D721Med (cell line): ENCODE measurements at regions not wholly inside any gene's neighbourhood (a gene's known extent, or its start where the extent isn't known, plus 50 kb on each side); places are given as distances from the start of the nearest gene placed in this dataset.
"Not testable (repeated sequence)": the region's sequence is repeated elsewhere in the genome, so short reads cannot be mapped to it uniquely, and the experiment has no call there.

Experiments
- DNase-seq: peaks from one replicate; pipeline ENCODE4 v3.0.0; 2011; ENCODE audit warnings: low spot score; ENCODE audit not compliant: insufficient read length
- FAIRE-seq: peaks from 2 replicates; lab custom pipeline; 2011; peaks lifted over from hg19 to GRCh38; lab: Jason Lieb, UNC
- TF ChIP-seq, protein P1 (sequence below): IDR thresholded peaks from 2 replicates; pipeline ENCODE4 v1.5.1; 2012; ENCODE audit warnings: mild to moderate bottlenecking, control low read depth; ENCODE audit not compliant: insufficient read depth; ENCODE audit errors: missing control alignments

DNA sequence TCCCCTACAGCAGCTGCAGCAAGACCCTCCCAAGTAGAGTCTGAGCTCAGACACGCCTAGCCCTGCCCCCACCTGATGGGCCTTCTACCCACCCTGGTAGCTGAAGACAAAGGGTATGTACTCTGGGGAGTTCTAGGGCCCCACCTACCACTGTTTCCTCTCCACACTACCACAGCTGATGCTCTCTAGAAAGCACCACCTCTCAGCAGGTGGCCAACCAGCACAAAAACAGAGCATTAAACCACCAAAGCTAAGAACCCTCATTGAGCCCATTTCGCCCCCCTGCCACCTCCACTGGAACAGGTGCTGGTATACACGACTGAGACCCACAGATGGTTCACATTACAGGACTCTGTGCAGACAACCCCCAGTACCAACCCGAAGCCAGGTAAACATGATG lies 258.9 kb downstream of the SETD4 start:
- TF ChIP-seq, protein P1, sequence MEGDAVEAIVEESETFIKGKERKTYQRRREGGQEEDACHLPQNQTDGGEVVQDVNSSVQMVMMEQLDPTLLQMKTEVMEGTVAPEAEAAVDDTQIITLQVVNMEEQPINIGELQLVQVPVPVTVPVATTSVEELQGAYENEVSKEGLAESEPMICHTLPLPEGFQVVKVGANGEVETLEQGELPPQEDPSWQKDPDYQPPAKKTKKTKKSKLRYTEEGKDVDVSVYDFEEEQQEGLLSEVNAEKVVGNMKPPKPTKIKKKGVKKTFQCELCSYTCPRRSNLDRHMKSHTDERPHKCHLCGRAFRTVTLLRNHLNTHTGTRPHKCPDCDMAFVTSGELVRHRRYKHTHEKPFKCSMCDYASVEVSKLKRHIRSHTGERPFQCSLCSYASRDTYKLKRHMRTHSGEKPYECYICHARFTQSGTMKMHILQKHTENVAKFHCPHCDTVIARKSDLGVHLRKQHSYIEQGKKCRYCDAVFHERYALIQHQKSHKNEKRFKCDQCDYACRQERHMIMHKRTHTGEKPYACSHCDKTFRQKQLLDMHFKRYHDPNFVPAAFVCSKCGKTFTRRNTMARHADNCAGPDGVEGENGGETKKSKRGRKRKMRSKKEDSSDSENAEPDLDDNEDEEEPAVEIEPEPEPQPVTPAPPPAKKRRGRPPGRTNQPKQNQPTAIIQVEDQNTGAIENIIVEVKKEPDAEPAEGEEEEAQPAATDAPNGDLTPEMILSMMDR = no peak
- DNase-seq (no peak), FAIRE-seq (no peak)

DNA sequence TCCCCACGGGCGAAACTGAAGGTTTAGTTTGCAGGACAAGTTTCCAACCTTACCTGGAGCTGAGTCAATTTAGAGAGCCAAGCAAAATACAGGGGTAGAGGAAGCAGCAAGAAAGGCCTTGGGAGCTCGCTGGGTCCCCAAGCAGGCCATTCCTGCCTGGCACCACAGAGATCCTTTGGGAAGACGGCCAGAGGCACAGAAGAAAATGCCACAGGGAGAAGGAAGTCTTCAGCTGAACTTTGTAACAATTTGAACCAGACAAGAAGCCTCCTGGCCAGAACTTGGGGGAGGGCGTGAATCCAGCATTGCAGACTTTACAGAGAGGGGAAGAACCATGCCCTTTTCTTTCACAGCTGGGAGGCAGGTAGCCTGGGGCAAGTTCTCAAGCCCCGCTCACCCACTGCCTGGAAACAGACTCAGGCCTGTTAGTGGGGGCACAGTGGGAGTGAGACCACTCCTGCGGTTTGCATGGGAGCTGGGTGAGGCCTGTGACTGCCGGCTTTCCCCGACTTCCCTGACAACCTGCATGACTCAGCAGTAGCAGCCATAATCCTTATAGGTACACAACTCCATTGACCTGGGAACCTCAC lies 259.4 kb downstream of the SETD4 start:
- not testable (repeated sequence) for DNase-seq, FAIRE-seq

DNA sequence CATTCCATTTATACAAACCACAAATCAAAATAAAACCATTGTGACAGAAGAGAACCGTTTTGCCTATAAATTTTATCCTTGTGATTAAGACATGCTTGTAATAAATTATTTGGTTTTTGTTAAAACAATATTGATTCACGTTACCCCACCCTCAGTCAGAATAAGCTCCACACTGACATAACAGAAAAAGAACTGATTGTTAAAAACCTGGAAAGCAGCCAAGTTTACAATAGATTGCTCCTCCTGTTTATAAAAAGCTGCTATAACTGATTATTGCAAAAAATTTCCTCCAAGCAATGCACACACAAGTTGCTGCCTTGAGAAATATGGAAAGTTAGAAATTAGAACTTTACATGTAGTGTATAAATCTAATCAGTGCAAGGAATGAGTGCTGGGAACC lies 263.5 kb downstream of the SETD4 start:
- FAIRE-seq (no peak), DNase-seq (no peak)
- TF ChIP-seq, protein P1 = no peak

DNA sequence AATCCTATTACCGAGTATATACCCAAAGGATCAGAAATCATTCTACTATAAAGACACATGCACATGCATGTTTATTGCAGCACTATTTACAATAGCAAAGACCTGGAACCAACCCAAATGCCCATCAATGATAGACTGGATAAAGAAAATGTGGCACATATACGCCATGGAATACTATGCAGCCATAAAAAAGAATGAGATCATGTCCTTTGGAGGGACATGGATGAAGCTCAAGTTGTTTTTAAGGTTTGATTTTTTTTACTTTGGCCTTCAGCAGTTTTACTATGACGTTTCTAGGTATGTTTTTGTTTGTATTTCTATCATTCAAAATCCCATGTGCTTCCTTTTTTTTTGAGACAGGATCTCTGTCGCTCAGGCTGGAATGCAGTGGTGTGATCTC lies 265.8 kb downstream of the SETD4 start:
- not testable (repeated sequence) for FAIRE-seq, DNase-seq

DNA sequence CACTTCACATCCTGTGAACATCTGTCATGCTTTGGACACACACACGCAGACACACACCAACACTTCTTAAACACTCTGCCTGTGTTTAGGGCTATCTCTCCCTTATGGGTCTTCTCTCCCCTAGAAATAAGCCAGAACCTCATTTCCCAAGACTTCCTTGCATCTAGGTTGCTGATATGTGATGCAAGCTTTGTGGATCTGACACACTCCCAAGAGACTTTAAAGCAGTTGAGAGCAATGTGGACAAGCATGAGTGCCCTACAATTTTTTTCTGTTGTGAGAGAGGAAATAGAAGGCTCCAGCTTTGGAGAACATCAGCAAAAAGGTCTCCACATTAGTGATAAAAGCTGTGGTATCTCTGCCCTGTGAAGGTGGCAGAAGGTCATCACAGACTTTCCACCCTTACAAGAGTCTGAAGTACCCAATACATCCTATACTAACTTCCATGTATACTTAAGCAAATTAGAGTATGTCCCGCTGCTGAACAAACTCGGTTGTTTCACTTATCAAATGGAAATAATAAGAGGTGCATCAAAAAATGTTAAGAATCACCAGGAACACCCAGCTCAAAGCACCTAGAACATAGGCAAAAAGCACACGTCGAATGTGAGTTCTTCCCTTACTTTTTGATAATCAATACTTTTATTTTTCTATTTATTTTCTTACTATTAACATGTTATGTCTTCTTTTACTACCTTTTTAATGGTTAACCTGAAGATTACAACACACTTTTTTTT lies 267.6 kb downstream of the SETD4 start:
- DNase-seq (no peak), FAIRE-seq (no peak)
- TF ChIP-seq, protein P1 = no peak

DNA sequence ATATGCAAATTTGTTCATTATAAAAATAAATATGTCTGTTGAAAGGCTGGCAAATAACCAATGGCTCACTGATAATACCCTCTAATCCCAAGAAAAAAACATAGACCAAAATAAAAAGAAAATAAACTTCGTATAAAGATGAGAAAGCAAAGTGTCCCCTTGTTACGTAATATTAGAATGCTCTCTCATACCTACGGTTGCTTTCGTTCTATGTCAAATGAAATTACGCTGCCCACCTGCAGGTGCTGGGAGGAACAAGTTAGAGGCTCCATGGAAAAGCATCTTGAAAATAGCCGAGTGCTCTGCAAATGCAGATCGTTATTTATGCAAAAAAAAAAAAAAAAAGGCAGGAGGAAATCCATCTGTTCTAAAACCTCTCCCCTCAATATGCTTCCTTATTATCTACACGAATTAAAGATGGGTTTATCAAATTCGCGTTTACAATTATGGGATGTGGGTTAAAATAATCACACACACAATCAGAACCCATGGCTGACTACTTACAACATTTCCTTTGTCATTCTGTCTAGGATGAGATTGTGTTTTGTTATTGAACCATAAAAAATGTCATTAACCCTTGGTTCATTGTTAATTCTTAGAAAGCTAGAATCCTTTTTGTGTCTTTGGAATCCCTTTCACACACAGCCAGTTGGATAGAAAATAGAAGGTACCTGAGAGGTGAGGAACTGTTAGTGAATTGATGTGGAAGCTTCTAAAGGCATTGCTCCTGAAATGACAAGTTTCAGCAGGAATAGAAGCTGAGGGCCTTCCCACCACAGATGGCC lies 268.6 kb downstream of the SETD4 start:
- DNase-seq (no peak), FAIRE-seq (no peak)
- TF ChIP-seq, protein P1 = no peak

DNA sequence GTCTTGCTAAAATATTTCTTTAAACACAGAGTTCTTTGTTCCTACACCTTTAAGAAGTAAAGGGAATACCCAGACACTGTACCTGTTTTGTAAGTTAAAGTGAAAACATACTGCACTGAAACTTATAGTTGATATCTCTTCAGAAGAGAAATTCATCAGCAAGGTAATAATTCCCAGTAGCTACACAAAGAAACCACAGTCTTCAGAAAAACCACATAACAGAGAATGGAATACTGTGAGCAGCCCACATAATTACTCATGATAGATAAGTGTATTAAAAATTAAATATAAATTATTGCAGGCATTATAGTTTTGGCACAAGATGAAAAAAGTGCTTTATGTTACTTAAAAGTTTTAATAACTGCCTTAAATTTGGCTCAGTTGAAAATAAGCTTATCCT lies 276.6 kb downstream of the SETD4 start:
- FAIRE-seq (no peak), DNase-seq (no peak)
- TF ChIP-seq, protein P1 = no peak

DNA sequence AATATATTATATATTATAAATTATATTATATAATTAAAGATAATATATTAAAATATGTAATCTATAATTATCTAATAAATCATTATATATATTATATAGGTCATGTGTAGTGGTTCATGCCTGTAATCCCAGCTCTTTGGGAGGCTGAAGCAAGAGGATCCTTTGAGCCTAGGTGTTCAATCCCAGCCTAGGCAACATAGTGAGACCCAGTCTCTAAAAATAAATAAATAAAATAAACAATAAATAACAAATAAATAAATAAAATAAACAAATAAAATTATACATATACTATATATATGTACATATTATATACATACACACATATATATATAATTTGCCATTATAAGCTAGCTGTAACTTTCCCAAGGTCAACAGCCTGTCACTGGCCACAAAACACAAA lies 277.7 kb downstream of the SETD4 start:
- FAIRE-seq (no peak), DNase-seq (no peak)
- TF ChIP-seq, protein P1 = no peak
